Neural progenitor cell (in vitro differentiated cells): ENCODE measurements at regions not wholly inside any gene's neighbourhood (a gene's known extent, or its start where the extent isn't known, plus 50 kb on each side); places are given as distances from the start of the nearest gene placed in this dataset.
"Not testable (repeated sequence)": the region's sequence is repeated elsewhere in the genome, so short reads cannot be mapped to it uniquely, and the experiment has no call there.

Experiments used
- EZH2 ChIP-seq: fragments of 200-600 bp; sonication (generic); IDR thresholded peaks from 2 replicates; pipeline ENCODE4 v1.6.1; 2017; ENCODE audit warnings: antibody characterized with exemption, mild to moderate bottlenecking, moderate library complexity
- TF ChIP-seq, protein P1 (sequence below): fragments of 200-600 bp; sonication (generic); IDR thresholded peaks from 2 replicates; pipeline ENCODE4 v1.5.1; 2017; ENCODE audit warnings: antibody characterized with exemption, mild to moderate bottlenecking

DNA sequence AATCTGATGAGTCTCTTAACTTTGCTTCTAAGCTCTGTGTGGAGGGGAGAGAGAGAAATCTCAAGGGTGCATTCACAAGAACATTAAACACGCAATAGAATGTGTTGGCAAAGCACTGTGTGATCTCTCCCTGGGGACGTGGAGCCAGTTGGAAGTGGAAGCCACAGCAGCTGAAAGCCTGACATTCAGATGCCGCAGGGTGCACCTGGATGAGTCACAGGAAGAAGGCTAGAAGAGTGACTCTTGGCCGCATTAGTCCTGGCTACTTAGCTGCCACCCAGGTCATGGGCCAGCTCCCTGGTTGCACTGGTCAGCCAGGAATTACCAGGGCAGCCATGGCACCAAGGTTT is 186.9 kb downstream of the ADRA2C start:
- TF ChIP-seq, protein P1, sequence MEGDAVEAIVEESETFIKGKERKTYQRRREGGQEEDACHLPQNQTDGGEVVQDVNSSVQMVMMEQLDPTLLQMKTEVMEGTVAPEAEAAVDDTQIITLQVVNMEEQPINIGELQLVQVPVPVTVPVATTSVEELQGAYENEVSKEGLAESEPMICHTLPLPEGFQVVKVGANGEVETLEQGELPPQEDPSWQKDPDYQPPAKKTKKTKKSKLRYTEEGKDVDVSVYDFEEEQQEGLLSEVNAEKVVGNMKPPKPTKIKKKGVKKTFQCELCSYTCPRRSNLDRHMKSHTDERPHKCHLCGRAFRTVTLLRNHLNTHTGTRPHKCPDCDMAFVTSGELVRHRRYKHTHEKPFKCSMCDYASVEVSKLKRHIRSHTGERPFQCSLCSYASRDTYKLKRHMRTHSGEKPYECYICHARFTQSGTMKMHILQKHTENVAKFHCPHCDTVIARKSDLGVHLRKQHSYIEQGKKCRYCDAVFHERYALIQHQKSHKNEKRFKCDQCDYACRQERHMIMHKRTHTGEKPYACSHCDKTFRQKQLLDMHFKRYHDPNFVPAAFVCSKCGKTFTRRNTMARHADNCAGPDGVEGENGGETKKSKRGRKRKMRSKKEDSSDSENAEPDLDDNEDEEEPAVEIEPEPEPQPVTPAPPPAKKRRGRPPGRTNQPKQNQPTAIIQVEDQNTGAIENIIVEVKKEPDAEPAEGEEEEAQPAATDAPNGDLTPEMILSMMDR, result not testable (repeated sequence)
- not testable (repeated sequence) for TF ChIP-seq EZH2
